PC-3 (cell line): ENCODE measurements at regions not wholly inside any gene's neighbourhood (a gene's known extent, or its start where the extent isn't known, plus 50 kb on each side); places are given as distances from the start of the nearest gene placed in this dataset.
A peak's percentile ranks its signal among the peaks of the same experiment; 100 is the strongest.

Experiments used
- ATAC-seq: fragments of 200-7000 bp; cut with Tn5 transposase; 2 replicates; pipeline ENCODE4 v1.9.1; 2020; ENCODE audit warnings: mild to moderate bottlenecking, moderate library complexity
- BruUV-seq: library from RNA; stranded (reverse); fragments of 400-500 nt; replicated peaks from 2 replicates; lab custom pipeline; 2021; lab: Mats Ljungman, UMichigan
- CTCF ChIA-PET: fragments of 300-600 bp; sonication (Branson Sonifier 250); formaldehyde crosslinking; loops from one replicate; lab custom pipeline; 2022; ENCODE audit warnings: antibody characterized with exemption; lab: Charles Lee
- POLR2A ChIA-PET: fragments of 300-600 bp; sonication (Branson Sonifier 250); formaldehyde crosslinking; loops from one replicate; lab custom pipeline; 2022; ENCODE audit warnings: antibody characterized with exemption; ENCODE audit not compliant: unreplicated experiment; lab: Charles Lee
- DNase-seq: peaks from one replicate; pipeline ENCODE4 v3.0.0-alpha.2; 2015
- H2AFZ ChIP-seq: fragments of 300-600 bp; sonication (generic); 2 replicates; pipeline ENCODE4 v1.6.0; 2016; ENCODE audit warnings: antibody characterized with exemption, low read length
- H3F3A ChIP-seq: fragments of 300-600 bp; sonication (generic); one replicate; pipeline ENCODE4 v1.6.0; 2017; ENCODE audit warnings: antibody characterized with exemption, low read length, control low read depth, mild to moderate bottlenecking; ENCODE audit not compliant: unreplicated experiment
- H3K27ac ChIP-seq: fragments of 300-600 bp; sonication (generic); 2 replicates; pipeline ENCODE4 v1.5.1; 2016; ENCODE audit warnings: mild to moderate bottlenecking, low read length
- H3K27me3 ChIP-seq: fragments of 300-600 bp; sonication (generic); 2 replicates; pipeline ENCODE4 v1.6.1; 2016; ENCODE audit warnings: low read length, mixed read lengths
- H3K36me3 ChIP-seq: fragments of 300-600 bp; sonication (generic); 2 replicates; pipeline ENCODE4 v1.6.1; 2016; ENCODE audit warnings: low read depth, mixed run types, low read length, mixed read lengths
- H3K4me1 ChIP-seq: fragments of 300-600 bp; sonication (generic); 2 replicates; pipeline ENCODE4 v1.5.1; 2016; ENCODE audit warnings: low read length; ENCODE audit not compliant: insufficient read depth
- H3K4me2 ChIP-seq: fragments of 300-600 bp; sonication (generic); 2 replicates; pipeline ENCODE4 v1.6.0; 2016; ENCODE audit warnings: low read length
- H3K4me3 ChIP-seq: fragments of 300-600 bp; sonication (generic); 2 replicates; pipeline ENCODE4 v1.5.1; 2016; ENCODE audit warnings: mild to moderate bottlenecking, low read length, mixed read lengths
- H3K79me2 ChIP-seq: fragments of 300-600 bp; sonication (generic); 2 replicates; pipeline ENCODE4 v1.6.1; 2017; ENCODE audit warnings: low read length, mixed read lengths
- H3K9ac ChIP-seq: fragments of 300-600 bp; sonication (generic); 2 replicates; pipeline ENCODE4 v1.6.0; 2016; ENCODE audit warnings: mild to moderate bottlenecking, low read length
- H3K9me2 ChIP-seq: fragments of 300-600 bp; sonication (generic); replicated peaks from 2 replicates; pipeline ENCODE4 v1.6.1; 2016; ENCODE audit warnings: mixed run types, low read length, mixed read lengths
- H3K9me3 ChIP-seq: fragments of 300-600 bp; sonication (generic); 2 replicates; pipeline ENCODE4 v1.6.1; 2016; ENCODE audit warnings: low read length, mixed read lengths
- H4K20me1 ChIP-seq: fragments of 300-600 bp; sonication (generic); 2 replicates; pipeline ENCODE4 v1.6.1; 2016; ENCODE audit warnings: low read length, mixed read lengths
- CTCF ChIP-seq: fragments of 300-600 bp; sonication (generic); conservative IDR thresholded peaks from 2 replicates; pipeline ENCODE4 v1.5.1; 2017; ENCODE audit warnings: antibody characterized with exemption, low read depth, mild to moderate bottlenecking, low read length
- EZH2 ChIP-seq: fragments of 300-600 bp; sonication (generic); IDR thresholded peaks from one replicate; pipeline ENCODE4 v1.6.1; 2017; ENCODE audit warnings: antibody characterized with exemption, mild to moderate bottlenecking, low read length; ENCODE audit not compliant: unreplicated experiment
- EZH2phosphoT487 ChIP-seq: fragments of 300-600 bp; sonication (generic); IDR thresholded peaks from 2 replicates; pipeline ENCODE4 v1.6.1; 2018; ENCODE audit warnings: mild to moderate bottlenecking, antibody characterized with exemption, low read length, borderline replicate concordance
- intact Hi-C: fragments of 100-400 bp; cut with micrococcal nuclease; formaldehyde crosslinking; loops from 2 replicates; pipeline ENCODE4 v1.9.0; 2023

GRCh38 chr6:105819745-105820144, 266.4 kb upstream of the PRDM1 start:
- Histone ChIP-seq H4K20me1 (no peaks in the 10 kb centered on the region), H3F3A (no peaks in the 10 kb centered on the region), H3K4me2 (no peak overlapping the region), H3K79me2 (no peaks in the 10 kb centered on the region), H3K9me2 (no peaks in the 10 kb centered on the region), H3K27ac (no peak overlapping the region), H3K36me3 (no peaks in the 10 kb centered on the region), H3K4me3 (no peak overlapping the region), H3K9me3 (no peaks in the 10 kb centered on the region), H3K27me3 (no peaks in the 10 kb centered on the region), H3K4me1 (no peaks in the 10 kb centered on the region), H3K9ac (no peak overlapping the region), H2AFZ (no peak overlapping the region)
- no peak for DNase-seq
- intact Hi-C loops = no loop called here
- no peak for ATAC-seq
- BruUV-seq = no TSS peak
- TF ChIP-seq EZH2 (no peak), CTCF (no peak), EZH2phosphoT487 (no peak)
- POLR2A ChIA-PET = no interaction called here
- CTCF ChIA-PET = no interaction called here

GRCh38 chr6:105818505-105818904, 267.6 kb upstream of the PRDM1 start:
- no TSS peak for BruUV-seq
- Histone ChIP-seq H3K27ac (no peak overlapping the region), H3K9me3 (no peaks in the 10 kb centered on the region), H3K79me2 (no peaks in the 10 kb centered on the region), H3K9ac (no peak overlapping the region), H3K4me3 (no peak overlapping the region), H3F3A (no peaks in the 10 kb centered on the region), H2AFZ (no peak overlapping the region), H3K36me3 (no peaks in the 10 kb centered on the region), H3K4me2 (no peak overlapping the region), H3K4me1 (no peaks in the 10 kb centered on the region), H3K27me3 (no peaks in the 10 kb centered on the region), H3K9me2 (no peaks in the 10 kb centered on the region), H4K20me1 (no peaks in the 10 kb centered on the region)
- DNase-seq (peak; percentile 11), ATAC-seq (no peak)
- TF ChIP-seq EZH2phosphoT487 (no peak), CTCF (no peak), EZH2 (no peak)
- intact Hi-C loops = no loop called here
- ChIA-PET CTCF (no interaction called here), POLR2A (no interaction called here)

DNA sequence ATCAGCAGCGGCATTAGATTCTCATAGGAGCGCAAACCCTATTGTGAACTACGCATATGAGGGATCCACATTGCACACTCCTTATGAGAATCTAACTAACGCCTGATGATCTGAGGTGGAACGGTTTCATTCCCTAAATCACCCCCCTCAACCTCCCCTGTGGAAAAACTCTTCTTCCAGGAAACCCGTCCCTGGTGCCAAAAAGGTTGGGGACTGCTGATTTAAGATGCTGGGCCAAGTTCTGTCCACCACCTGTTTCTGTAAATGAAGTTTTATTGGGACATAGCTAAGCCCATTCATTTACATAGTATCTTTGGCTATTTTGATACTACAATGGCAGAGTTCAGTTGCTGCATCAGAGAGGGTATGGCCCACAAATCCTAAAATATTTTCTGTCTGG, 268.2 kb upstream of the PRDM1 start:
- Histone ChIP-seq H2AFZ (no peak overlapping the region), H3K9me3 (no peaks in the 10 kb centered on the region), H3K27ac (no peak overlapping the region), H3K9ac (no peak overlapping the region), H3K79me2 (no peaks in the 10 kb centered on the region), H3K4me3 (no peak overlapping the region), H3K27me3 (no peaks in the 10 kb centered on the region), H3K36me3 (no peaks in the 10 kb centered on the region), H3K4me1 (no peaks in the 10 kb centered on the region), H3F3A (no peaks in the 10 kb centered on the region), H3K9me2 (no peaks in the 10 kb centered on the region), H3K4me2 (no peak overlapping the region), H4K20me1 (no peaks in the 10 kb centered on the region)
- intact Hi-C loops = no loop called here
- CTCF ChIA-PET = no interaction called here
- POLR2A ChIA-PET = no interaction called here
- no TSS peak for BruUV-seq
- TF ChIP-seq EZH2 = no peak
- no peak for TF ChIP-seq CTCF
- TF ChIP-seq EZH2phosphoT487 = no peak
- no peak for ATAC-seq
- no peak for DNase-seq
